Astrocyte of the cerebellum (primary cell): ENCODE measurements at regions not wholly inside any gene's neighbourhood (a gene's known extent, or its start where the extent isn't known, plus 50 kb on each side); places are given as distances from the start of the nearest gene placed in this dataset.

Source experiments
- DNase-seq: peaks from one replicate; pipeline ENCODE4 v3.0.0-alpha.2; 2011; ENCODE audit warnings: low read depth
- H3K4me3 ChIP-seq: 2 replicates; pipeline ENCODE4 v1.5.1; 2011; ENCODE audit warnings: mild to moderate bottlenecking, low read depth, low read length, moderate library complexity
- in situ Hi-C: cut with HindIII; loops from 2 replicates; pipeline ENCODE4 v1.10.0; 2017; ENCODE audit warnings: low sequenced_read_pairs
- TF ChIP-seq, protein P1 (sequence below): IDR thresholded peaks from 2 replicates; pipeline ENCODE4 v1.5.1; 2012; ENCODE audit warnings: low read length, low read depth, moderate library complexity, mild to moderate bottlenecking; ENCODE audit errors: missing control alignments

DNA sequence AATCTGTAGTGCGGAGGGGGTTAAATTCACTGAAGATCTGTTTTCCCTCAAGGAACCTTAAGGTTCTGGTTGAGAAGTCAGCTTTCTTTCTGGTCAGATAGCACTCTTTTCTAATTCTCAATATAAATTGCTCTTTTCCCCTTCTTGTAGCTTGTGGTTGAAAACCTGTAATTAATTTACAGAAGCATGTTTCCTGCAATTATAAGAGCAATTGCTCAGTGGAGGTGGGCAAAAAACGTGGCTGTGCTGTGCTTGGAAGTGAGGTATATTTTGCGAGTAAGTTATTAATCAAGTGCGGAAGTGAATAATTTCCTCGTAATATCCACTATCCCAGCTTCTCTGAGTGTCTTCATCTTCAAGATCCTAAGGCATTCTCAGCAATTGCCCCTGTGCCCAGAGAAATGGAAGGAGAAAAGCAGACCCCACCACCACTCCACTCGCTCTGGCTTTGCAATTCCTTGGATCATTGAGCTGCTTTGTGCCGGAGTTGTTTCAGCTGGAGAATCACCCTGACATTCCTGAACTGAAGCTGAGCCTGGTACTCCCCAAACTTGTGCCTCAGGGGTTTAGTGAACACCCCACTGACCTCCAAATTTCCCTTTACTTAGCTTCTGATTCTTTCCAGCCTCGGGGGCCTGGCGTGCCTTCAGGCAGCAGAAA lies 140.6 kb downstream of the LRRC70 start:
- TF ChIP-seq, protein P1, sequence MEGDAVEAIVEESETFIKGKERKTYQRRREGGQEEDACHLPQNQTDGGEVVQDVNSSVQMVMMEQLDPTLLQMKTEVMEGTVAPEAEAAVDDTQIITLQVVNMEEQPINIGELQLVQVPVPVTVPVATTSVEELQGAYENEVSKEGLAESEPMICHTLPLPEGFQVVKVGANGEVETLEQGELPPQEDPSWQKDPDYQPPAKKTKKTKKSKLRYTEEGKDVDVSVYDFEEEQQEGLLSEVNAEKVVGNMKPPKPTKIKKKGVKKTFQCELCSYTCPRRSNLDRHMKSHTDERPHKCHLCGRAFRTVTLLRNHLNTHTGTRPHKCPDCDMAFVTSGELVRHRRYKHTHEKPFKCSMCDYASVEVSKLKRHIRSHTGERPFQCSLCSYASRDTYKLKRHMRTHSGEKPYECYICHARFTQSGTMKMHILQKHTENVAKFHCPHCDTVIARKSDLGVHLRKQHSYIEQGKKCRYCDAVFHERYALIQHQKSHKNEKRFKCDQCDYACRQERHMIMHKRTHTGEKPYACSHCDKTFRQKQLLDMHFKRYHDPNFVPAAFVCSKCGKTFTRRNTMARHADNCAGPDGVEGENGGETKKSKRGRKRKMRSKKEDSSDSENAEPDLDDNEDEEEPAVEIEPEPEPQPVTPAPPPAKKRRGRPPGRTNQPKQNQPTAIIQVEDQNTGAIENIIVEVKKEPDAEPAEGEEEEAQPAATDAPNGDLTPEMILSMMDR: no peak
- in situ Hi-C loops: no loop called here

DNA sequence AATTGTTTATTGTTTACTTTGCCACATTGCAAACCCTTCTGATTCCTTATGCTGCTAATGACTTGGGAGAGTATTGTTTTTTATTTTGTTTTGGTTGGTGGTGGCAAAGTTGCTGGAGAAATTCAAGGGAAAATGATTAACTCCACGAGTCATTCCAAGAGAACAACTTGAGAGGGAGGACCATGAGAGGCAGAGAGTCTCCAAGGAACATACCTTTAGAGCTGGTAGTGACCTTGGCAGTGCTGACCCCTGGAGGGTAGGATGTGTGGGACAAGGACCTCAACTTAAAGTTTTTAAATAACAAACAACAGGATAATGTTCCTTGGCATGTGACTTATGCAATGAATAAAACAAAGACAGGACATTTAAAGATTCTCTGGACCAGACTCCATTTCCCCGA lies 139.7 kb downstream of the LRRC70 start:
- in situ Hi-C loops: no loop called here
- H3K4me3 ChIP-seq: no peak overlapping the region
- DNase-seq: no peak
- TF ChIP-seq, protein P1: no peak

More for the DNA sequence above, 140.6 kb downstream of the LRRC70 start:
- no peak for DNase-seq
- no peak overlapping the region for H3K4me3 ChIP-seq

DNA sequence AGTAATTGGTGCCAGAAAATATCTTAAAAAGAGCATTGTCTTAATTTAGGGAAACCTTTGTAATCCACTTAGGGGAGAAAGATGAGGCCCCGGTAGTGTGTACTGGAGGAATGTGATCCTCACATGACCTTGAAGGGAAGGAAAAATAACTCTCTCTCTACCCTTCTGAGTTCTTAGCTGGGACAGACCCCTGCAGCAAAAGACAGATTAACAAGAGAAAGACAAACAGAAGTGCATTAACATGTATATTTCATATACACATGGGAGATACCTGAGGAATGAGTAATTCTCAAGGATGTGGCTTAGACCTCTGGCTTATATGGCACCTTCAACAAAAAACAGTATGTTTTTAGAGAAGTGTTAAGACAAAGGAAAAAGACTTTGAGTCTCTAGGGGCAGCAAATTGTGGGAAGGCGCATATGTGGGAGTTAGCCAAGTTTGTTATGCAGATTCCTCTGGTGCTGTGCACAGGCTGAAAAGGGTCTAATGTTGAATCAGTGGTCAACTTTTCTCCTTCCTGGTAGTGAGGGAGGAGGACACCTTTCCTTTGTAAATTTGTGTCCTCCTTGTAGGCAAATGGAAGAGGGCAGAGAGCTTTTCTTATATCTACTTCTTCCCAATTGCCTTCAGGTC lies 138.8 kb downstream of the LRRC70 start:
- no peak for DNase-seq
- TF ChIP-seq, protein P1: no peak
- H3K4me3 ChIP-seq: no peak overlapping the region
- in situ Hi-C loops: no loop called here

DNA sequence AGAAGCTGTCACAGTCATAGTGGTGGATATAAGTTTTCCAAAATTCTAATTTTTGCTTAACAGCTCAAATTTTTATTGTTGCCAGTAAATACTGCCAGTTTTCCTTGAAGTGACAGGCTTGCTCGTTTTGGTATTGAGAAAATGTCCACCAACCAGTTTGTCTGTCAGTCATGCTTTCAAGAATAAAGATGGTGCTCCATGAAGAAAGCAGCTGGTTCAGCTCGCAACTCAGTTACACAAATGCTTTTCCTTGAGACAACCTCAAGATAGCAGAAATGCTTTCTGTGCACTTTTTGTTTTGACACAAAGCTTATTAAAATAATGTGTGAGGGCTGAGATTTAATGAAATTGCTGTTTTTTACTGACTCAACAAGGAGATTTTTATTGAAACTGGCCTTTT lies 135.7 kb downstream of the LRRC70 start:
- in situ Hi-C loops: no loop called here
- TF ChIP-seq, protein P1: no peak
- H3K4me3 ChIP-seq: no peak overlapping the region
- no peak for DNase-seq

DNA sequence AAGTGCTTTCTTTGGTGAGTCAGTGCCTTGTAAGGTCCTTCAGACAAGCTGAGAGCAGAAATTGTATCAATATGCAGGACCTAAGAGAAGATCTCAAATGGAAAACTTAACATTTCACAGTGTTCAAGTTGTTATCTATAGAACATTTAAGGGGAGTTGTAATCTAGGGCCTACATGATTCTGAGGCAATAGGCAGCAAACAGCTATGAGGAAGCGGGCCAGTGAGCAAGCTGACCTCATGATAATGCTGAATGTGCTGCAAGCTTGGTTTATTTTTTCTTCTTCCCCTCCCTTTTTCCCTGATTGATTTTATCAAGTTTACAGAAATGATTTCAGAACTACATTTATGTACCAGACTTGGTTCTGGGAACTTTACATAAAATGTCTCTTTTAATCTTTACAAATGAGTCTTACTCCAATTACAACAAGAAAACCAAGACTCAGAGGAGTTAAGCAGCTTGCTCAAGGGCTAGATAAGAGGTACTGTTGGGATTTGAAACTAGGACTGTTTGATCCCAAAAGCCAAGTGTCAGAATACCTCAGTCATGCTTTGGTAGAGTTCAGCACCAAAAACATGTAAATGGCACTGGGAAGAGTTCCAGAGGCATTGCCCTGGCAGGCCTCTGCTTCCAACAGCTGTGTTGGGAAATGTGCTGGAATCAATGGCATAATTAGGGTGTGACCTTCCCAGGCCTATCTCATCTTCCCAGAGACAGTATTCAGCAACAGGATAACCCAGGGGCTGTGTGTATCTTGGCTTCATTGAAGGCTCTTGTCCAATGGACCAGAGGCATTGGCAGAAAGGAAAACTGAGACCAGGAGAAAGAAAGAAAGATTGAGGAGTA lies 130.1 kb downstream of the LRRC70 start:
- in situ Hi-C loops: no loop called here
- DNase-seq: no peak
- TF ChIP-seq, protein P1: no peak
- H3K4me3 ChIP-seq: no peak overlapping the region

DNA sequence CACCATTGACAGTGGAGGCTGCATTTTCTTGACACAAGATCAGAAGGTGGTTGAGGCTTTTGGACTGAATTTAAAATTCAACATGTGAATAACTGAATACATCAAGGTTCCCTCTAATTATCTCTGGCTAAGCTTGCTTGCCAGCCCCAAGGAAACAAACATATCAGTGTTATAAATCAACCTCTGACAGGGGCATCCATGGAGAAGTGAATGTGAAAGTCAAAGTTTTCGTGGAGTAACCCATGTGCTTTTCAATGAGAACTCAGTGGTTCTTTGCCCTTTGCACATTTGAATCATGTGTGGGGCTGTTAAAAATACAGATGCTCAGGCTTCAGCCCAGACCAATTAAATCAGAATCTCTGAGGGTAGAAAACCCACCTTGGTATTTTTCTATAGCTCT lies 128.9 kb downstream of the LRRC70 start:
- TF ChIP-seq, protein P1: no peak
- in situ Hi-C loops: no loop called here
- no peak for DNase-seq
- H3K4me3 ChIP-seq: no peak overlapping the region
